Loucy (cell line): ENCODE measurements at regions not wholly inside any gene's neighbourhood (a gene's known extent, or its start where the extent isn't known, plus 50 kb on each side); places are given as distances from the start of the nearest gene placed in this dataset.

Source experiments
- H2AFZ ChIP-seq: fragments of 200-600 bp; sonication (generic); 2 replicates; pipeline ENCODE4 v1.6.0; 2016; ENCODE audit warnings: antibody characterized with exemption, mild to moderate bottlenecking, low read length, moderate library complexity
- H3F3A ChIP-seq: fragments of 200-600 bp; 2 replicates; pipeline ENCODE4 v1.6.0; 2016; ENCODE audit warnings: antibody characterized with exemption, low read depth, mild to moderate bottlenecking
- H3K27me3 ChIP-seq: fragments of 200-600 bp; sonication (generic); 2 replicates; pipeline ENCODE4 v1.6.1; 2014; ENCODE audit warnings: low read length, mild to moderate bottlenecking; ENCODE audit not compliant: insufficient read depth, poor library complexity, severe bottlenecking
- H3K36me3 ChIP-seq: fragments of 200-600 bp; sonication (generic); 2 replicates; pipeline ENCODE4 v1.6.1; 2016; ENCODE audit warnings: low read length; ENCODE audit not compliant: insufficient read depth
- H3K4me1 ChIP-seq: fragments of 200-600 bp; sonication (generic); 2 replicates; pipeline ENCODE4 v1.5.1; 2014; ENCODE audit warnings: low read length, mild to moderate bottlenecking; ENCODE audit not compliant: insufficient read depth, poor library complexity, severe bottlenecking
- H3K4me2 ChIP-seq: fragments of 200-600 bp; sonication (generic); 2 replicates; pipeline ENCODE4 v1.6.0; 2014; ENCODE audit warnings: antibody characterized with exemption, low read length, low read depth, mild to moderate bottlenecking; ENCODE audit not compliant: poor library complexity, severe bottlenecking
- H3K4me3 ChIP-seq: fragments of 200-600 bp; sonication (generic); 2 replicates; pipeline ENCODE4 v1.5.1; 2014; ENCODE audit warnings: low read length, mild to moderate bottlenecking, mixed read lengths; ENCODE audit not compliant: poor library complexity, severe bottlenecking
- H3K79me2 ChIP-seq: fragments of 200-600 bp; sonication (generic); 2 replicates; pipeline ENCODE4 v1.6.1; 2014; ENCODE audit warnings: low read length; ENCODE audit not compliant: insufficient read depth
- H3K9ac ChIP-seq: fragments of 200-600 bp; sonication (generic); 2 replicates; pipeline ENCODE4 v1.6.0; 2014; ENCODE audit warnings: mild to moderate bottlenecking, low read depth, low read length, moderate library complexity; ENCODE audit not compliant: poor library complexity, severe bottlenecking
- H3K9me2 ChIP-seq: fragments of 200-600 bp; sonication (generic); replicated peaks from 2 replicates; pipeline ENCODE4 v1.6.1; 2016; ENCODE audit warnings: low read depth, low read length, mixed read lengths
- H3K9me3 ChIP-seq: fragments of 200-600 bp; sonication (generic); 2 replicates; pipeline ENCODE4 v1.6.1; 2014; ENCODE audit warnings: mild to moderate bottlenecking, antibody characterized with exemption, low read length, low read depth; ENCODE audit not compliant: insufficient read depth
- H4K20me1 ChIP-seq: fragments of 200-600 bp; sonication (generic); 2 replicates; pipeline ENCODE4 v1.6.0; 2014; ENCODE audit warnings: antibody characterized with exemption, low read length, mild to moderate bottlenecking; ENCODE audit not compliant: insufficient read depth, poor library complexity, severe bottlenecking
- EZH2phosphoT487 ChIP-seq: fragments of 200-600 bp; IDR thresholded peaks from 2 replicates; pipeline ENCODE4 v1.6.1; 2018; ENCODE audit warnings: antibody characterized with exemption, mild to moderate bottlenecking, moderate library complexity, borderline replicate concordance
- TF ChIP-seq, protein P1 (sequence below): fragments of 200-600 bp; sonication (generic); conservative IDR thresholded peaks from 2 replicates; pipeline ENCODE4 v1.5.1; 2014; ENCODE audit warnings: mild to moderate bottlenecking, antibody characterized with exemption, low read length

DNA sequence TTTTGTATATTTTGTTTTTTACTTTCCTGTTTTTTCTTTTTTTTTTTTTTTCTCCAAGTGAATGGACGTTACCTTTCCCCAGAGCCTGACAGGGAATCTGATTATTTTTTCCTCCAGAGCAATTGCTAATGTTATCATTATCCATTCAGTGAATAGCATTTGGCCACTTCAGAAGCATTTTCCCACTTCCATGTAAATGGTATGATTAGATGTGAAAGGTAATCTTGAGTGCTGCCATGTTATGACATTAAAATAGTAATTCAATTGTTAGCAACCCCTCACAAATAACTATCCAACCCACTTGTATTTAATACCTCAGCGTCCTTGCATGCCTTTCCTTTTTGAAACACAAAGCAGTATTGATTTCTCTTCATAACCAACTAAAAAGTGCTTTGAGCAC is 1243.8 kb downstream of the CDH8 start:
- Histone ChIP-seq H2AFZ (no peak overlapping the region), H3K79me2 (no peaks in the 10 kb centered on the region), H4K20me1 (no peaks in the 10 kb centered on the region), H3K4me1 (no peaks in the 10 kb centered on the region), H3K4me2 (no peak overlapping the region), H3K9me2 (no peaks in the 10 kb centered on the region), H3K4me3 (no peak overlapping the region), H3K9me3 (no peaks in the 10 kb centered on the region), H3F3A (no peaks in the 10 kb centered on the region), H3K27me3 (no peaks in the 10 kb centered on the region), H3K9ac (no peak overlapping the region), H3K36me3 (no peaks in the 10 kb centered on the region)
- TF ChIP-seq EZH2phosphoT487 = no peak
- TF ChIP-seq, protein P1, sequence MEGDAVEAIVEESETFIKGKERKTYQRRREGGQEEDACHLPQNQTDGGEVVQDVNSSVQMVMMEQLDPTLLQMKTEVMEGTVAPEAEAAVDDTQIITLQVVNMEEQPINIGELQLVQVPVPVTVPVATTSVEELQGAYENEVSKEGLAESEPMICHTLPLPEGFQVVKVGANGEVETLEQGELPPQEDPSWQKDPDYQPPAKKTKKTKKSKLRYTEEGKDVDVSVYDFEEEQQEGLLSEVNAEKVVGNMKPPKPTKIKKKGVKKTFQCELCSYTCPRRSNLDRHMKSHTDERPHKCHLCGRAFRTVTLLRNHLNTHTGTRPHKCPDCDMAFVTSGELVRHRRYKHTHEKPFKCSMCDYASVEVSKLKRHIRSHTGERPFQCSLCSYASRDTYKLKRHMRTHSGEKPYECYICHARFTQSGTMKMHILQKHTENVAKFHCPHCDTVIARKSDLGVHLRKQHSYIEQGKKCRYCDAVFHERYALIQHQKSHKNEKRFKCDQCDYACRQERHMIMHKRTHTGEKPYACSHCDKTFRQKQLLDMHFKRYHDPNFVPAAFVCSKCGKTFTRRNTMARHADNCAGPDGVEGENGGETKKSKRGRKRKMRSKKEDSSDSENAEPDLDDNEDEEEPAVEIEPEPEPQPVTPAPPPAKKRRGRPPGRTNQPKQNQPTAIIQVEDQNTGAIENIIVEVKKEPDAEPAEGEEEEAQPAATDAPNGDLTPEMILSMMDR = no peak

DNA sequence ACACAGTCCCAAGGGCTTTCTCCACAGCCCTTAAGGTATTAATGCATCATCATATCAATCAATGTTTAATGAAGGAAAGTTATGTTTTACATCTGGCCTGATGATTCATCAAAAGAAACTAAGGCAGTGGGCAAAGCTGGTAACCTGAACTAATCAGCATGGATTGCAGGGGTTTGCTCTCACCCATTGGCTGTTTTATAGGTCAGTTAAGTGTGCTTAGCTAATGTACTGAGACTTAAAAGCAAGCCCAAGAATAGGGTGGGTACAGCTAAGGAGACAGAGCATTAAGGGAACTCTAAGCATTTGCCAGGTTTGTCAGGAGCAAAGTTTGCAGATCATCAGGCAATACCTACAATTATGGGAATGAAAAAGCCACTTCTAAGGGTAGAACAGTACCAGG is 1247.6 kb downstream of the CDH8 start:
- TF ChIP-seq, protein P1 = no peak
- TF ChIP-seq EZH2phosphoT487 = no peak
- H3K9me3 ChIP-seq = no peaks in the 10 kb centered on the region
- H3K4me2 ChIP-seq = no peak overlapping the region
- no peak overlapping the region for H2AFZ ChIP-seq
- H3K27me3 ChIP-seq = no peaks in the 10 kb centered on the region
- H3F3A ChIP-seq = no peaks in the 10 kb centered on the region
- H3K36me3 ChIP-seq = no peaks in the 10 kb centered on the region
- no peaks in the 10 kb centered on the region for H3K79me2 ChIP-seq
- H3K4me1 ChIP-seq = no peaks in the 10 kb centered on the region
- H4K20me1 ChIP-seq = no peaks in the 10 kb centered on the region
- no peak overlapping the region for H3K9ac ChIP-seq
- H3K9me2 ChIP-seq = no peaks in the 10 kb centered on the region
- H3K4me3 ChIP-seq = no peak overlapping the region

DNA sequence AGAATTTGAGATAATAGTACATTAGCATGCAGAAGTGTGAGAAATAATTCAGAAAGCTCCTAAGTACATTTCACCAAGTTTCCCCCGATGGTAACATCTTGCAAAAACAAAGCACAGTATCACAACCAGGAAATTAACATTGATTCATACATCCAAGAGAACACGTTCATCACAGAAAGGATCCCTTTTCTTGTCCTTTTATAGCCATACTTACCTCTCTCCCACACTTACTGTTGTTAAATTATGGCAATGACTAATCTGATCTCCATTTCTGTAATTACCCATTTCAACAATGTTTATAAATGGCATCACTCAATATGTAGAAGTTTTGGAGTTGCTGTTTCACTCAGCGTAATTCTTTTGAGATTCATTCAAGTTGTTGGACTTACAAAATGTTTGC is 1260.0 kb downstream of the CDH8 start:
- TF ChIP-seq, protein P1 = no peak
- TF ChIP-seq EZH2phosphoT487 = no peak
- H3K4me1 ChIP-seq = no peaks in the 10 kb centered on the region
- H3K4me2 ChIP-seq = no peak overlapping the region
- H3K4me3 ChIP-seq = no peak overlapping the region
- H3K79me2 ChIP-seq = no peaks in the 10 kb centered on the region
- H3K9me2 ChIP-seq = no peaks in the 10 kb centered on the region
- no peaks in the 10 kb centered on the region for H3K36me3 ChIP-seq
- no peaks in the 10 kb centered on the region for H3F3A ChIP-seq
- no peaks in the 10 kb centered on the region for H3K27me3 ChIP-seq
- H4K20me1 ChIP-seq = no peaks in the 10 kb centered on the region
- H2AFZ ChIP-seq = no peak overlapping the region
- H3K9ac ChIP-seq = no peak overlapping the region
- peaks cover under 1% of the 10 kb centered on the region; the same call in 1 of the 2 replicates for H3K9me3 ChIP-seq
